HG02642 (cell line): ENCODE measurements at regions not wholly inside any gene's neighbourhood (a gene's known extent, or its start where the extent isn't known, plus 50 kb on each side); places are given as distances from the start of the nearest gene placed in this dataset.

Experiments used
- ATAC-seq: cut with Tn5 transposase; IDR thresholded peaks from one replicate; pipeline ENCODE4 v1.9.1; 2021; ENCODE audit warnings: mild to moderate bottlenecking; ENCODE audit not compliant: unreplicated experiment, poor library complexity

DNA sequence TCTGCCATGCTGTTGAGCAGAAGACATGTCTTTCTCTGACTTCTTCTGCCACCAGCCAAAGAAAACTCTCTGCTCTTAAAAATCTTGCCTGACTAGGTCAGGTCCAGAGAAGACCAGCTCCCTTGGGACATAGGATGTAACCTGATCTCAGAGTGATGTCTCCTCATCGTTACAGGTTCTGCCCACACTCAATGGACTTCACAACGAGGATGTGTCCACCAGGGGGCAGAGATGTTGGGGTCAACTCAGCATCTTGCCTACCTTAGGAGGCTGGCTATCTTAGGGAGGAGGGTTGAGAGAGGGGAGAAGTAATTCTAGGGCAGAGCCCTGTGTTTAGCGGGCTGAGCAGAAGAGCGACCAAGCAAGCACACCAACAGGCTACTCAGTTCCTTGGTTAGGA is 207.6 kb upstream of the CDH4 start:
- no peak for ATAC-seq

DNA sequence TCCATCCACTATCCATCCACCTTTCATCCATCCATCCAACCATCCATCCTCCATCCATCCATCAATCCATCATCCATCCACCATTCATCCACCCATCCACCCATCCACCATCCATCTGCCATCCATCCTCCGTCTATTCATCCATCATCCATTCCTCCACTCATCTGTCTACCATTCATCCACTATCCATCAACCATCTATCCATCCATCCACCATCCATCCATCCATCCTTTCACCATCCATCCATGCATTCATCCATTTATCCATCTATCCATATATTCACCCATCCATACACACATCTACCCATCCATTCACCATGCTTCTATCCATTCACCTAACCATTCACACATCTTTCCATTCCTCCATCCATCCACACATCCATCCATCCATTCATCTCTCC is 207.0 kb upstream of the CDH4 start:
- ATAC-seq: no peak

DNA sequence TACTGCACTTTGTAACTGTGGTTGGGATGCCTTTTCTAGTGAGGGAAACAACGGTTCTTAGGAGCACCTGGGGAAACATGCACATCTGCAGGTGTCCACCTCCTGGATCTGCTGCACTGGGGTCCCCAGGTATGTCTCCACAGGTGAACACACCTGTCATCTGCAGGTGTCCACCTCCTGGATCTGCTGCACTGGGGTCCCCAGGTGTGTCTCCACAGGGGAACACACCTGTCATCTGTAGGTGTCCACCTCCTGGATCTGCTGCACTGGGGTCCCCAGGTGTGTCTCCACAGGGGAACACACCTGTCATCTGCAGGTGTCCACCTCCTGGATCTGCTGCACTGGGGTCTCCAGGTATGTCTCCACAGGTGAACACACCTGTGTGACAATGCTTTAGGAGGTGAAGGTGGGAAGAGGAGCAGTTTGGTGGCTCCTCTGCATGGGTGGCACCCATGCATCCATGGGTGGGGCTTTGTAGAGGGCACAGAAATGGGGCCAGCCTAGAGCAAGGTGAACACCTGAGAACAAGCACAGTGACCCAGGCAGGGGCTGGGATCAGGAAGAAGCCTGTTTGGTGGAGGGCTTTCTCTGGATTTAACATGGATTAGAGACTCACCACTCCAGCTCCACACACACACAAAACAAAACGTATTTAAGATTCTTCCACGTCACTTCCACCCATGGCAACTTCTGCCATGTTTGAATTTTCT is 206.0 kb upstream of the CDH4 start:
- no peak for ATAC-seq

DNA sequence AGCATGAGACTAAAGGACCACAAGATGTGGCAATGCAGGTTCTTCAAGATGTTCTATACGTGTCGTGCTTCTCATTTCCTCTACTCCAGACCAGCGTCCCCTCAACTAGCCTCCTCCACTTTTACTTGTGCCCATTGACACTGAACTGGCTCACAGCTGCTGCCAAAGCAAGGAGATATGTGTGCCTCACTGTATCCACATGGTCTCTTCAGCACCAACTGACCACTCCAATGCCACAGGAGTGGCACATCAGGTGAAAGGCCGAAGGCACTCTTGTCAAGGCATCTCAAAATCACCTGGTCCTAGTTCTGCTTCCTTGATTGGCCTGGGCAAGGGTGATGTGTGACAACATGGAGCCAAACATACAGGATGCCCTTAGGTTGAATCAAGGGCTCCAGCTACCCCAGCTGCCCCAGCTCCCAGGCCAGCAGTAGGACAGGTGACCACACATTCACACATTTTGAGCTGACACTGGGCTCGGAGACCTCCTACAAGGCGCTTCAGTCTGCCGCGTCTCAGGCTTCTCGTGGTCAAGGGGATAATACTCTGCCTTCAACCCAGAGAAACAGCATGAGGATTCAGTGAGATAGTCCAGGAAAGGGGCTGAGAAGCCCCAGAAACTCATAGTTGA is 205.2 kb upstream of the CDH4 start:
- ATAC-seq: no peak

DNA sequence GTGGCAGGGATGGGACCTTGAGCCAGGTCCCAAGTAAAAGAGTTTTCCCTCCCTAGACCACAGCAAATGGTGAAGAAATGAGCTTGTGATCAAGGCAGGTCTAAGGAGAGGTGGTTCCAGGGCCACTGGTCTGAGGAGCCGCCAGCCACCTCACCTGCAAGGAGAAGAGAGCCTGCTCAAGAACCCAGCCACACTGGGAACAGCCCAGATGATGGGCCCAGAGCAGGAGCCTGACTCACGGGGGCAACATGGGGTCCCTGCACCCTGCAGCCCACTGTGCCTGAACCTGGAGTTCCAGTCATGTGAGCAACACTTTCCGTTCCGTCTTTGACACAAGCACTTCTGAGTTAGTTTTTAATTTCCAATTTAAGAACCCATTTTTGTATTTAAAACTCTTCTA is 204.5 kb upstream of the CDH4 start:
- no peak for ATAC-seq

DNA sequence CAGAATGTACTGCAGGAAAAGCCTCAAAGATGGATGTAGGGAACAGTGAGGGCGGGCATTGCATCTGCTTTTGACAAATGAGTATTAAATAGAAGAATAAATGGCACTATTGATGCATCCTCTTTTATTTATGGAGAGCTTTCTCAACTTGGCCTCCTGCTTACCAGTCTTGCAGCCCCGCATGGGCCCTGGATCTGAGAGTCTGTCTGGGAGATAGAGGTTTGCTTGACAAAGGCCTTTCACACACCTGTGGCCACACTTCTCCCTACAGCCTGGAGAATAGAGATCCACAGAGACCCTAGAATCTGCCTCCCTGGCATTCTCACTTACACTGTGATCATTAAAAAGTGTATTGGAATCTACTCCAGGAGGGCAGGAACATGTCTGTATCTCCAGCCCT is 203.8 kb upstream of the CDH4 start:
- no peak for ATAC-seq

DNA sequence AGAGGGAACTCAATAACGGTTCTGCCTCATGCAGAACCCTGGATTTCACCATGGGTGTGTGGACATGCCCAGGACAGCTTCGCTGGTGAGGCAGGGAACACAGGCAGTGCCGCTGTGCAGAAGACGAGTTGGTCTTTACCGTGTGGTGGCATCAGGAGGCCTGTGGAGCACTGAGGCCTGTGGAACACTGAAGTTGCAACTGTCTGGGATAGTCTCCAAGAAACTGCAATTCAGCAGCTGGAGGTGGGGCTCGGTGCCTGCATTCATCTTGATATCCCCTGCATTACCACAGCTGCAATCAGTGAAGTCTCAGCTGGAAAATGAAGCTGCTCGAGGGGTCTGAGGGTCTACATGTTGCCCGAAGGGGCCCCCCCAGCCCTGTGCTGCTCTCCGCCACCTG is 202.4 kb upstream of the CDH4 start:
- ATAC-seq: no peak

DNA sequence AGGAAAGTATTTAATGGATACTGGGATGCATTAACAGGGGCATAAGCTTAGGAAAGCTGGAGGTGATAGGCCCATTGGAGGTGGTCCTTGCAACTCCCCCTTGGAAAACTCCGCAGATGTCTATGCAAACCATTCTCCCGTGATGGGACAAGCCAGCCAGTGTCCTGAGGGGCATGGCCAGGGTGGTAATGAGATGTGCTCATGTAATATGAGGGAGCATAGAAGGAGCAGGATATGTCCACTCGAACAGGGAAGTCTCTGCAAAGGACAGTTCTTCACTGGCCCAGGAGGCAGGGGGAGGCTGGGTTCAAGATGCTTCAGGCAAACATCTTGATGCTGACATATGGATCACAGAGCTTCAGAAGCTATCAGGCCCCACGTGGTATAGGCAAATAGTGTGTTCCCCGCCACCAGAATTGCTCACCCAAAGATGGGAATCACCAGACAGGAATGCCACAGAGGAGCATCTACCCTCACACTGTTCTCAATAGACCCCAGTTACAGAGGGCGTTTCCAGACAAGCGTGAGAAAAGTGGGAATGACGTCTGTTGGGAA is 201.6 kb upstream of the CDH4 start:
- no peak for ATAC-seq

DNA sequence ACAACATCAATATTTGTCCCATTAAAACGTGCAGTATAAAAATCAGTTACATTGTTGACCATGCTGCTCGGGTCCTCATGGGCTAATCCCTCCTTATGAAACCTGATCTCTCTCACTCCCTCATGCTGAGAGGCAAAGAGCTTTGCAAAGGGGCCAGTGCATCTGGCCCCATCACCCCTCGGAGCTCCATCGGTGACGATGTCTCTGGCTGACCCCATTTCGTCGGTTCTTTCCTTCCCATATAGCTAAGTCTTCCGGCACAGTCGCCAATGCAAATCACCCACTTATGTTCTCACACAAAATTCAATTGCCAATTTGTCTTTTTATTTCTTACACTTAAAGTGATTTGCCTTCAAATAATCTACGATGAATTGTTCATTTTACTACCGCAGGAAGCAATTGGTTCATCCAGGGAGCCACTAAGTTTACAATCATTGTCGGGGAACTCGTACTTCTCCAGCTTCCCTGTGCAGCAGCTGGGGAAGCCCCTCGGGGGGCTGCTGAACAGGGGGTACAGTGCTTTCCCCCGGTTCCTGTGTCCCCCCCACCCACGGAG is 199.8 kb upstream of the CDH4 start:
- no peak for ATAC-seq

DNA sequence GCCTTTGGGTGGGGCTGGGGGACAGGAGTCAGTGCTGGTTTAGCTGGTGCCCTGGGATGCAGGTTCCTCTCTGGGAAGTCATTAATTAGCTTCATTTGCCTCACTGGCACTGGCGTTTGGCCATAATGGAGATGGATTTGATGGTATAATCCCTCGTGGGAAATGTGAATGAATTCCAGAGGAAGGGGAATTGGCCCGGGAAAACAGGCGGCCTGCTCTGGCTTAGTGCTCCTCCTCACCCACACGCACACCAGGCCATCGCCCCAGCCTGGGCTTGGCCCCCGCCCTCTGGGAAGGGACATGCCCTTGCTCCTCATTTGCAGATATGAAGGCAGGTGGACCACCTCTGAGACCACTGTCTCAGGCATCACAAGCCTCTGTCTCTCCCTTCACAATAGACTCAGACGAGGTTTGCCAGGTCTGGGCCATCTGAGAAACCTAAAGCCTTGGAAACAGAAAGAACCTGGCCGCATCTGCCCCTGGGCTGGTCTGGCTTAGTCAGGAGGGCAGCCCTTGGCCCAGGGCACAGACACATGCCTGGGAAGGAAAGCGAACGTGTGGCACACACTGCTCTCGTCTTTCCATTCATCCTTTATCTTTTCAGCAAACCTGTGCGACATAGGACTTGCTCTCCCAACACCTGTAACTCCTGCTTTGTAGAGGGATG is 199.2 kb upstream of the CDH4 start:
- no peak for ATAC-seq

DNA sequence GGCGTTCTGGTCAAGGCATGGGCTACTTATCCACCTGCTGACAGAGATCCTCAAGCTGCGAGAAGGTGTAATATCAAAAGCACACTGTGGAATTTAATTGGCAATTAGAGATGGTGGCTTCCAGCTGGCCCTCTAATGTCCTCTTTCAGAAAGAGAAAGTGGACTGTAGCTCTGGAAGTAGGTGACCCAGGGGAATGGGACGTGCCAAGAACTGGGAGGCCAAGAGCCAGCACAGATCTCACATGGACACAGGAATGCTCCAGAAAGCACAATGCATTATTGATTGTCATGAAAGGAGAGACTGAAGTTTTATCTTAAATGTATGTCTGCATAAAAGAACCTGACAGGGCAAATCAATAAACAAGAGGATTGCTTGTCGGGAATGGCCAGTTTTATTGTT is 198.6 kb upstream of the CDH4 start:
- no peak for ATAC-seq

DNA sequence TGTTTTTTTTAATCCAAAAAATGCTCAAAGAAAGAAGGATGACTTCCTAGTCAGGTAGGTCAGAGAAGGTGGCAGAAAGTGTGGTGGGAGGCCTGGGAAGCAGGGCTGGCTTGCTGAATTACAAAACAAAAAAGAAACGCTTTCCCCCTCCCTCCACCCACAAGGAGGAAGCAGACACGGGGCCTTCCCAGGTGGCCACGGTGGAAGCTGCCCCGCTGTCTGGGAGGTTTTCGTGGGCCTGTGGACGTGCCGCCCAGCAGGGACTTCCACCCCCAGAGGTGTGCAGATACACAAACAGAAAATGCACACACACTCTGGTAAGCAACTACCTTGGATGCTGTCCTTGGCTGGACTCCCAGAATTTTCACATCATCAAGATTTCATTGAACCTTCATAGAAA is 198.2 kb upstream of the CDH4 start:
- no peak for ATAC-seq

DNA sequence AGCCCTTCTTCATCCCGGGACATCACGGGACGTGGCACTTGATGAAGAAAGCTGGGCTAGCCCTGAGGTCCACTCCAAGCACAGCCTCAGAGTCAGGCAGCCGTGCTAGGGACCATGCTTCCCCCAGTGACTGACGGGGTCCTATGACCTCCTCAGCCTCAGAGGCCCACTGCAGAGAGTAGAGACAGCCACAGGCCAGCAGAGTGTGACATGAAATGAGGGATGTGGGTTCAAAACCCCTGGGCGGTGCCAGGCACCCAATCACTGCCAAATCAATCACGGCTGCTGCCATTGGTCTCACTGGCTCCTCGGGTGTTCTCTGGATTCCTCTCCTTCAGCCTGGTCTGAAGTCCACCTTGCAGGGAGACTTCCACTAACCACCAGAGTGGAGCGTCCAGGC is 197.7 kb upstream of the CDH4 start:
- no peak for ATAC-seq

DNA sequence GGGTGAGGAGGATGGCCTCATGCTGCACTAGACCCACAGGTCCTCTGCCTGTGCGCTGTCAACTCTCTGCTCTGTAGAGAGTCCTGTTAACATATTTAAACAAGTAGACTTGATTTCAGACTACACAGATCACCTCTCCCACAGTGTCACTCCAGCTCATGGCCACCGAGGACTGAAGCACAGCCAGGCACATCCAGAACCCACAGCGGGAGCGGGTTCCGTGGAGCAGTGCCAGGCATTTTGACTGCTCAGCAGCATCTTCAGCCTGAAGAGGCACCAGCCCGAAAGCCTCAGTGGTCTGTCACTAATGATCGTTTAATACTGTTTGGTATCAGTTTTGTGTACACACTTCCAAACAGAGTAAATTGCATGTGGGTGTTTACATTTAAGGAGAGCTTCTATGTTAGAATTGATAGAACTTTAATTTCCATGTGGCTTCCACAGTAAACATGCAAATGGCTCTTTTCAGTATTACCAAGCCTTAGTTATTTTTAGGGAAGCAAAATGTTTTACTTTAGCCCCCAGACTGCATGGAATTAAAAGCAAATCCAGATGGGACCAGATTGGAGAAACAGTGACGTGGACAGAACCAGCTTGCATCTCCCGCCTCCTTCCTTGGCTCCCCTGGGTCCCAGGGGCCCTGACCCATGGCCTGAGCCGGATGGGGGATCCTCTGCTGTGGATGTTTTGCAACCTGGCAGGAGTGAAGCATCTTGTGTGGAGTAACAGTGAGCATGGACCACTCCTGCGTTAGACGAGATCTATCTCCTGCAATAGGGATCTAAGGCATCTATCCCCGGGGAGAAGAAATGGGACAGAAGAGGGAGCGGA is 196.7 kb upstream of the CDH4 start:
- no peak for ATAC-seq

DNA sequence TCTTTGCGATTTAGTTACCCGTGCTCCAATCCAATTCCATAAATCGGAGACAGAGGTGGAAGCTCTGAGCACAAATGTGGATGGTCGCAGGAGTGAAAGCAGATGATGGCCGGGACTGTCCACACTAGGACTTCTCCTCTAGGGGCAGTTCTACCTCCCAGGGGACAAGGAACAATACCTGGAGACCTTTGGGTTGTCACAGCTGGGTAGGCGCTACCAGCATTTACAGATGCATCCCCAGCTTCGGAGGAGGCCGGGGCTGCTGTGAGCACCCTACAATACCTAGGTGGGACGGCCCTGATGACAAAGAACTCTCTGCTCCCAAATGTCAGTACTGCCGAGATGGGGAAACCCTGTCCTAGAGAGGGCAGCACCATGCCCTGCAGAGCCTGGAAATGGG is 195.9 kb upstream of the CDH4 start:
- no peak for ATAC-seq

DNA sequence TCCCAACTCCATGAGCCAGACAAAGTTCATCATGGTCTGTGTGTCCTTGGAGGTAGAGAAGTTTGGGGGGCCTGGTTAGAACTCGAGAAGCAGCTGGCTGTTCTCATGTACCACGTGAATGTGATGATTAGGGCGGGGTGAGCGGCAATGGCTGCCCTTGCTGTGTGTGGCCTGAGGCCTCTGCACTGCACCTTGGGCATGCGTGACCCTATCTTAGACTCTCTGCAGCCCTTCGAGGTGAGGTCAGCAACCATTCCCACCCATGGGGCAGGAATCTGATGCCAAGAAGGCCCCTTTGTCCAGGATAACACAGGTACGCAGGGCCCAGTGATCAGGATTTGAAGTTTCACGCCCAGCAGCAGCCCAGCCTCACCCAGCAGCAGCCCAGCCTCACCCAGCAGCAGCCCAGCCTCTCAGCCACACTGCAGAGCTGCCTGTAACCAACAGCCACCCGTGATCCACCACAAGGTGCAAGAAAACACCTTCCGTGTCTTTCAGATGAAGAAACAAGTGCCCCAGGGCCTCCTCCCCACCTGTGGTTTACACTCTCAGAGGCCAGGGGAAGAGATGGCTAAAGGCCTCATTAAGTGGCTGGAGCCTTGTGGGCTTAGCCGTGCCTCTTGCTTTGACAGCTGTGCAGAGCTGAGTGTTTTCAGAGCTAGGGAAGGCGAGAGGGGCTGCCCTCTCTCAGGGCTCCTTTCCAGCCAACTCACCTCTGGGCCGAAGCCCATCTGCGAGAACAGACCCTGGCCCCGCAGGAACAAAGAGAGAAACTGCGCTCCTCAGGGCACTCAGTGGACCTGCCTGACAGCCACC is 195.2 kb upstream of the CDH4 start:
- no peak for ATAC-seq

DNA sequence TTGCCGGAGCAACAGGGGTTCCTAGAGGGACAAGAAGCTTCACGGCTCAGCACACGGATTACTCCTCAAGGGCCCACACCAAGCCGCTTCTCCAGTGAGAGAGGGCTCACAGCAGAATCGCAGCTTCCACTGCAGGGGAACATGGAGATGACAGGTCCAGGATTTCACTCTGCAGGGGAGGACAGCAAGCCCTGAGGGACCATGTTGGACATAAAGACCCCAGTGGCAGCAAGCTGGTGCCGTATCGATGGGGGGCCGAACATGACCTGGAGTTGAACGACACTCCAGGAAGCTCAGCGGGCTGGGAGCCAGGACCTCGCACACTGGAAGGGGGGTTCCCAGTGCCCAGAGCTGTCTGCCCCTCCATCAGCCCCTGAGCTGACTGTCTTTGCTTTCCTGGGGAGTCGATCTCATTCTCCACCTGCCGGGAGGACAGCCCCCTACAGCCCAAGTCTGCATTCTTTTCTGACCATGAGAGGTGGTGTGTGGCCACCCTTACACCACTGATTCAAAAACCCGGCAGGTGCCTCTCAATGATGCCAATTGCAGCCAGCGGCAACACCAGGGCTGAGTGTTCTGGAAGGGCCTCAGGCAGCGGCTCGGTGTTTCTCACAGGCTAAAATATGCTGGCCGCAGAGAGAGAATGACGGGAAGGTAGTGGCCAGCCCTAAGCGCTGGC is 194.5 kb upstream of the CDH4 start:
- ATAC-seq: no peak

DNA sequence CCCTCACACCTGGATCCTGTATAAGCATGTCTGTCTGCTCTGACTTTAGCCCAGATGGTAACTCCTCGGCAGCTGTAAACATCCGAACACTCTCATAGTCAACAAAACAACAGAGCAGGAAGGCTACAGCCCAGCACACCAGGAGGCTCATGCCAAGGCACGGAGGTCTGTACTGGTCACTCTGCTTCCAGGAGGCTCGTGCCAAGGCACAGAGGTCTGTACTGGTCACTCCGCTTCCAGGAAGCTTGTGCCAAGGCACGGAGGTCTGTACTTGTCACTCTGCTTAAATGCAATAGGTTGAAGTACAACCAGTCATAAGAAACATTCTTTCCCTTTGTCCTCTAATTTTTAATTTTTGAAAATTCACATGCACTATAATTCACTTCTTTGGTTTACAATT is 190.1 kb upstream of the CDH4 start:
- no peak for ATAC-seq

DNA sequence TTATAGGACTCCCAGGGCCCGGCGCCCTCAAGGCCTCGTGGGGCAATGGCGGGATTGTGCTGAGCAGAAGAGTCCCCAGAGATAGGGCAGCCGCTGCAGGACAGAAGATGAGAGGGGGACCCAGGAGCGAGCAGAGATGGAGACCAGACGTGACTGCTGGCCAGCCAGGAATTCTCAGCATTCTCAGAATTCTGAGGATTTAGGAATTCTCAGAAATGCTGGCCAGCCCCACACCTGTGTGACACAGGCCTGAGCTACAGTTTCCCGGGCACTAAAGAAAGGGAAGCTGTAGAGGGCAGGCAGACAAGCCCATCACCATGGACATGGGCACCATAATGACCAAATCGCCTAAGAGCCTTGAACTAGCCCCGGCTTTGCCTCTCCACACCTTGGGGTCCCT is 186.2 kb upstream of the CDH4 start:
- no peak for ATAC-seq
